Fibroblast of the aortic adventitia (primary cell): ENCODE measurements at regions not wholly inside any gene's neighbourhood (a gene's known extent, or its start where the extent isn't known, plus 50 kb on each side); places are given as distances from the start of the nearest gene placed in this dataset.

Source experiments
- DNase-seq: peaks from one replicate; pipeline ENCODE4 v3.0.0-alpha.2; 2010; ENCODE audit warnings: low read depth
- H3K4me3 ChIP-seq: 2 replicates; pipeline ENCODE4 v1.5.1; 2011; ENCODE audit warnings: low read depth, mild to moderate bottlenecking, control low read depth, low read length, moderate library complexity
- TF ChIP-seq, protein P1 (sequence below): IDR thresholded peaks from 2 replicates; pipeline ENCODE4 v1.5.1; 2011; ENCODE audit warnings: mild to moderate bottlenecking, low read length, control low read depth, inconsistent platforms; ENCODE audit not compliant: insufficient read depth

DNA sequence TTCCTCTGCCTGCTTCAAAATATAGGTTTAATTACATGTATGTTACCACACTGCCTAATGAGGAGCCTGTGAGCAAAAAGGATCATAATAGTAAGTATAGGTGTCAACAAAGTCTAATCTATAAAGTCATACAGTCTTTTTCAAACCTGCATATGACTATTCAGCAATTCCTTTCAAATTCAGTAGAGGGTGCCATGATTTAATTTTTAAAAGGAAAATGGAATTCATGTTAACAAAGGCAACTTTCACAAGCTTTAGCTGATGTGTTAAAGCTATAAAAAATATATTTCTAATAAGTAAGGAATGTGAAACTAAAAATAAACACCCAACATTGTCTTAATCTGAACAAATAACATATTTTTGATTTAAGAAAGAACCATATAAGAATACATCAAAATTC is 52.1 kb downstream of the MPP7 start:
- peak; percentile 59 for DNase-seq
- no peak overlapping the region for H3K4me3 ChIP-seq
- TF ChIP-seq, protein P1, sequence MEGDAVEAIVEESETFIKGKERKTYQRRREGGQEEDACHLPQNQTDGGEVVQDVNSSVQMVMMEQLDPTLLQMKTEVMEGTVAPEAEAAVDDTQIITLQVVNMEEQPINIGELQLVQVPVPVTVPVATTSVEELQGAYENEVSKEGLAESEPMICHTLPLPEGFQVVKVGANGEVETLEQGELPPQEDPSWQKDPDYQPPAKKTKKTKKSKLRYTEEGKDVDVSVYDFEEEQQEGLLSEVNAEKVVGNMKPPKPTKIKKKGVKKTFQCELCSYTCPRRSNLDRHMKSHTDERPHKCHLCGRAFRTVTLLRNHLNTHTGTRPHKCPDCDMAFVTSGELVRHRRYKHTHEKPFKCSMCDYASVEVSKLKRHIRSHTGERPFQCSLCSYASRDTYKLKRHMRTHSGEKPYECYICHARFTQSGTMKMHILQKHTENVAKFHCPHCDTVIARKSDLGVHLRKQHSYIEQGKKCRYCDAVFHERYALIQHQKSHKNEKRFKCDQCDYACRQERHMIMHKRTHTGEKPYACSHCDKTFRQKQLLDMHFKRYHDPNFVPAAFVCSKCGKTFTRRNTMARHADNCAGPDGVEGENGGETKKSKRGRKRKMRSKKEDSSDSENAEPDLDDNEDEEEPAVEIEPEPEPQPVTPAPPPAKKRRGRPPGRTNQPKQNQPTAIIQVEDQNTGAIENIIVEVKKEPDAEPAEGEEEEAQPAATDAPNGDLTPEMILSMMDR, result peak; percentile 53

DNA sequence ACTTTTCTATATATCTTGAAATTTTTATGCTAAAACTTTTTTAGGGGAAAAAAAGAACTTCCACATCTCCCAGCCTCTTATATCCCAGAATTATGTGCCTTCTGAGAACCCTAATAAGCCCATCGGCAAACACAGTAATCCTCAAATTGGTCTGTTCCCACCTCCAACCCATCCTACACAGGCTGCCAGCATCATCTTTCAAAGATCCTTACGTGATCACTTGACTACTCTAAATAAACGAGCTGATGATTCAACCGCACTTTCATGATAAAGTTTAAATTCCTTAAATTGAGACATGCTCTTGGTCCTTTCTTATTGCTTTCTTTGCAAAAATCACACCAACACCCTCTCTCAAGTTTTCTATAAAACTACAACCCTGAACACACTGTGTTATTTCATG is 52.5 kb downstream of the MPP7 start:
- H3K4me3 ChIP-seq, result no peak overlapping the region
- TF ChIP-seq, protein P1, result no peak
- no peak for DNase-seq

DNA sequence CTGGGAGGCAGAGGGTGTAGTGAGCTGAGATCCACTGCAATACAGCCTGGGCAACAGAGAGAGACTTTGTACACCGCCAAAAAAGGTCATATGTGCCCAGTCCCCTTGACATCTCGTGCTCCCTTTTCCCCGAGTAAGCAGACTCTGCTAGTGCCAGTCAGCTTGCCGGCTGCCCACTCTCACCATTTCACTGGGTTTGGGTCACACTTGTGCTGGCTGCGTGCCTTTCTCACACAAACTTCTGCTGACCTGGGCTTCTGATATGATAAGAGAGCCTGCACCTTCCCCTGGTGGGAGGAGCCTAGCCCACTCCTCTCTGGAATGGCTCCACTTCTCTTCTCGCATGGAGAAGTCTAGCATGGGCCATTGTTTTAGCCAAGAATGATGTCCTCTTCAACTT is 53.4 kb downstream of the MPP7 start:
- TF ChIP-seq, protein P1, result no peak
- H3K4me3 ChIP-seq, result no peak overlapping the region
- no peak for DNase-seq

DNA sequence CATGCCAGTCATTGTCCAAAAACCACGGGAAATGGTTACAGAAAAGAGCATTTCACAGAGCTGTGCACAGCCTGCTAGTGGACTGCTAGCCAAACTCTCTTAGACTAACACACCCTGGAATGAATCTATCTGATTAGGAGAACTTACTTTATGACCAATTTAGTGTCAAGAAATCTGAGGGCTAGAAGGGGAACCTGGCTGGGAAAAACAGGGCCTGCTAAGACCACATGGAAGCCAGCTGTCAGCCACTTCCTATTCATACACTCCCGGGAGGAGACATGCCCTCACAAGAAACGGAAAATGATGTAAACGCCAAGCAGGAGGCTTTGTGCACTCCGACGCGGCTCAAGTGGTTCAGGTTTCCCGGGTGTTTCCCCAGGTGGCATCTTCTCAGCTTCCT is 54.8 kb downstream of the MPP7 start:
- TF ChIP-seq, protein P1, result no peak
- DNase-seq, result peak; percentile 8
- no peak overlapping the region for H3K4me3 ChIP-seq

DNA sequence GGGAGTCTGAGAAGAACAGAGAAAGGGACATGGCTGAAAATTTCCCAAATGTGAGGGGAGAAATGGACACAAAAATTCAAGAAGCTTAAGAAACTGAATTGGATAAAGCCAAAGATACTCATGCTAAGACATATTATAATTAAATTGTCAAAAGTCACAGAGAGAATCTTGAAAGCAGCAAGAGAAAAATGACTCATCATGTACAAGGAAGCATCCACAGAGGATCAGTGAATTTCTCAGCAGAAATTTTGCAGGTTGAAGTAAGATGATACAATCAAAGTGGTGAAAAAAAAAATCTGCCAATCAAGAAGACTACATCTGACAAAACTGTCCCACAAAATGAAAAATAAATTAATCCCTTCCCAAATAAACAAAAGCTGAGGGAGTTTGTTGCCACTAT is 56.8 kb downstream of the MPP7 start:
- TF ChIP-seq, protein P1, result no peak
- no peak overlapping the region for H3K4me3 ChIP-seq
- DNase-seq, result no peak

DNA sequence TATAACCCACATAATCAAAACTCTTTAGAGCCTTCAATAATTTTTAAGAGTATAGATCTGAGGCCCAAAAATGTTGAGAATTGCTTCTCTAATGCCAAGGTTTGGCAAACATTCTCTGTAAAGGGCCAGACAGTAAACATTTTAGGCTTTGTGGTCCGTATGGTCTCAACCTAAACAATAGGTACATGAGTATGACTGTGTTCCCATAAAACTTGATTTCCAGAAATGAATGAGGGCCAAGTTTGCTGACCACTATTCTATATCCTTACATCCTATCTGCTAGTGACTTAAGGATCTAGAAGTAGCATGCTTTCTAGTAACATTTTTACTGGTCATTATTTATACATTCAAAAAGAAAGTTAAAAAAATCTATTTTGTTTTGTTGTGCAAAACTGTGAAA is 58.9 kb downstream of the MPP7 start:
- TF ChIP-seq, protein P1, result no peak
- H3K4me3 ChIP-seq, result no peak overlapping the region
- no peak for DNase-seq

DNA sequence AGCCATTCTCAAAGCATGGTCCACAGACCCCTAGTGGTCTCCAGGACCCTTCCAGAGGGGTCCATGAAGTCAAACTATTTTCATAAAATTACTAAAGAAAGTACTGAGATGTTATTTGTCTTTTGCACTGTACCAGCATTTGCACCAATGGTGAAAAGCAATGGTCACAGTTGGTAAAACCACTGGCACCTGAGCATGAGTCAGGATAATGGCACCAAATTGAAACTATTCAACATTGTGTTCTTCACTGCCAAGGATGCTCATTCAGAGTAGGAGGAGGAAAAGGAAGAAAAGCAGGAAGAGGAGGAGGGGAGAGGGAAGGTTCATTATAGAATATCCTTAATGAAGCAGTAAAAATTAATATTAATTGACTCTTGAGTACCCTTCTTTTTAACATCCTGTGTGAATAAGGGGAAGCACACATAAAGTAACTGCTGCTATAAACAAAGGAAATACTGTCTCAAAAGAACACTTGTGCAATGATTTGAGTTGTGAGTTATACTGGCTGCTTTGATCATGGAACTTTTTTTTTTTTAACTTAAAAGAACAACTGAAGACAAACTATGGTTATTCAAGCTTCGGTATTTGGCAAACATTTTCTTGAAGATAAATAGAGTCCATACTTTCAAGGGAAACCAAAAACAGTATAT is 60.2 kb downstream of the MPP7 start:
- TF ChIP-seq, protein P1, result no peak
- DNase-seq, result no peak
- H3K4me3 ChIP-seq, result no peak overlapping the region
